Vagina (tissue), 2 donors: ENCODE measurements at regions not wholly inside any gene's neighbourhood (a gene's known extent, or its start where the extent isn't known, plus 50 kb on each side); places are given as distances from the start of the nearest gene placed in this dataset.

ENCODE experiments used
- CTCF ChIP-seq, 3 experiments: fragments of 450-650 bp in 2 of 3; fragments of 200-600 bp in 1 of 3; sonication (generic) in 1 of 3; IDR thresholded peaks; one replicate each; pipeline ENCODE4 v1.5.1; 2017 to 2019; ENCODE audit warnings: antibody characterized with exemption in 3 of 3, mild to moderate bottlenecking in 2 of 3, moderate library complexity in 2 of 3
- POLR2A ChIP-seq, 2 donors: fragments of 450-650 bp; IDR thresholded peaks; one replicate each; pipeline ENCODE4 v1.6.1; 2017; ENCODE audit warnings: antibody characterized with exemption in 2 of 2, mild to moderate bottlenecking in 2 of 2, moderate library complexity in 2 of 2
- POLR2AphosphoS5 ChIP-seq, 2 donors: sonication (generic); formaldehyde crosslinking; IDR thresholded peaks; one replicate each; pipeline ENCODE4 v1.9.0; 2017; ENCODE audit warnings: antibody characterized with exemption in 2 of 2, mild to moderate bottlenecking in 2 of 2, low read depth in 1 of 2; ENCODE audit not compliant: insufficient read depth in 1 of 2

DNA sequence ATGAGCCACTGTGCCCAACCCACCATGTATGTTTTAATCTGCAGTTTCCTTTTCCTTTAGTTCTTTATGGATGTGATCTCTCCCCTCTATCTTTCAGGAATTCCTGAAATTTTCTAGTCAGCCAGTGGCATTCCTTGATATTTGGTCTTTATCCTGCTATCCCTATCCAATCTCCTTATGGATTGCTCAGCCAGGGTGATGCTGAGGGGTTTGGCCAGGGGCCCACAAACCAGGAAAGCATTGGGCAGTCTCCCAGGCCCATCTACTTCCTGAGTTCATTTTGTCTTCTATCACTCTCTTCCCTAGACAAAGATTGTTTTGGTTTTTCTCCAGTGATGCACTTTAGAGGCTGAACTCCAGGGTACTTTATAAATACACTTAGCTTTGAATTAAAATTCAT is 115.9 kb downstream of the KATNIP start:
- no peak for TF ChIP-seq CTCF (IDR thresholded peaks at IDR 0.05)
- no peak for TF ChIP-seq POLR2A (IDR thresholded peaks at IDR 0.05)
- no peak for TF ChIP-seq POLR2AphosphoS5 (IDR thresholded peaks at IDR 0.05; ENCODE audit: insufficient read depth in 1 of 2, low read depth in 1 of 2)
